ENCODE measurements at regions not wholly inside any gene's neighbourhood (a gene's known extent, or its start where the extent isn't known, plus 50 kb on each side); places are given as distances from the start of the nearest gene placed in this dataset.

DNA sequence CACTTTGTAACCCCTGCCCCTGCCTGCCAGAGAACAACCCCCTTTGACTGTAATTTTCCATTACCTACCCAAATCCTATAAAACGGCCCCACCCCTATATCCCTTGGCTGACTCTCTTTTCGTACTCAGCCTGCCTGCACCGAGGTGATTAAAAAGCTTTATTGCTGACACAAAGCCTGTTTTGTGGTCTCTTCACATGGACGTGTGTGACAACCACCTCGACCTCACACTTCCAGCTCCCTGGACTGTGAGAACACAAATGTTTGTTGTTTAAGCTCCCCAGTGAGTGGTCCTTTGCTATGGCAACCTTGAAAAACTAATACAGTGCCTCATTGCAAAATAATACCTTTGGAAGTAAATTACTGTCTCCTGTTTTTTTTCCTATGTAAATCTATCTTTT, 299.2 kb upstream of the POU1F1 start:
- TF ChIP-seq POLR2A (IDR thresholded peaks at IDR 0.05; ENCODE audit: low read depth, low read length) (no peak), RAD21 (IDR thresholded peaks at IDR 0.05; ENCODE audit: low read length) (no peak), RFX5 (IDR thresholded peaks at IDR 0.05; ENCODE audit: low read depth, low read length) (no peak), CHD1 (IDR thresholded peaks at IDR 0.05; ENCODE audit: low read depth, low read length) (no peak), RCOR1 (IDR thresholded peaks at IDR 0.05; ENCODE audit: insufficient replicate concordance, low read length) (no peak), CEBPB (IDR thresholded peaks at IDR 0.05; ENCODE audit: low read depth, low read length) (no peak), SMC3 (IDR thresholded peaks at IDR 0.05; ENCODE audit: low read depth, low read length) (no peak), FOS (IDR thresholded peaks at IDR 0.05; ENCODE audit: low read depth, low read length) (no peak)
- TF ChIP-seq, protein P1, sequence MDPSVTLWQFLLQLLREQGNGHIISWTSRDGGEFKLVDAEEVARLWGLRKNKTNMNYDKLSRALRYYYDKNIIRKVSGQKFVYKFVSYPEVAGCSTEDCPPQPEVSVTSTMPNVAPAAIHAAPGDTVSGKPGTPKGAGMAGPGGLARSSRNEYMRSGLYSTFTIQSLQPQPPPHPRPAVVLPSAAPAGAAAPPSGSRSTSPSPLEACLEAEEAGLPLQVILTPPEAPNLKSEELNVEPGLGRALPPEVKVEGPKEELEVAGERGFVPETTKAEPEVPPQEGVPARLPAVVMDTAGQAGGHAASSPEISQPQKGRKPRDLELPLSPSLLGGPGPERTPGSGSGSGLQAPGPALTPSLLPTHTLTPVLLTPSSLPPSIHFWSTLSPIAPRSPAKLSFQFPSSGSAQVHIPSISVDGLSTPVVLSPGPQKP (IDR thresholded peaks at IDR 0.05; ENCODE audit: borderline replicate concordance, low read depth, low read length) = no peak
- TF ChIP-seq, protein P2, sequence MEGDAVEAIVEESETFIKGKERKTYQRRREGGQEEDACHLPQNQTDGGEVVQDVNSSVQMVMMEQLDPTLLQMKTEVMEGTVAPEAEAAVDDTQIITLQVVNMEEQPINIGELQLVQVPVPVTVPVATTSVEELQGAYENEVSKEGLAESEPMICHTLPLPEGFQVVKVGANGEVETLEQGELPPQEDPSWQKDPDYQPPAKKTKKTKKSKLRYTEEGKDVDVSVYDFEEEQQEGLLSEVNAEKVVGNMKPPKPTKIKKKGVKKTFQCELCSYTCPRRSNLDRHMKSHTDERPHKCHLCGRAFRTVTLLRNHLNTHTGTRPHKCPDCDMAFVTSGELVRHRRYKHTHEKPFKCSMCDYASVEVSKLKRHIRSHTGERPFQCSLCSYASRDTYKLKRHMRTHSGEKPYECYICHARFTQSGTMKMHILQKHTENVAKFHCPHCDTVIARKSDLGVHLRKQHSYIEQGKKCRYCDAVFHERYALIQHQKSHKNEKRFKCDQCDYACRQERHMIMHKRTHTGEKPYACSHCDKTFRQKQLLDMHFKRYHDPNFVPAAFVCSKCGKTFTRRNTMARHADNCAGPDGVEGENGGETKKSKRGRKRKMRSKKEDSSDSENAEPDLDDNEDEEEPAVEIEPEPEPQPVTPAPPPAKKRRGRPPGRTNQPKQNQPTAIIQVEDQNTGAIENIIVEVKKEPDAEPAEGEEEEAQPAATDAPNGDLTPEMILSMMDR (conservative IDR thresholded peaks at IDR 0.05; ENCODE audit: low read depth, low read length) = no peak
- TF ChIP-seq, protein P3, sequence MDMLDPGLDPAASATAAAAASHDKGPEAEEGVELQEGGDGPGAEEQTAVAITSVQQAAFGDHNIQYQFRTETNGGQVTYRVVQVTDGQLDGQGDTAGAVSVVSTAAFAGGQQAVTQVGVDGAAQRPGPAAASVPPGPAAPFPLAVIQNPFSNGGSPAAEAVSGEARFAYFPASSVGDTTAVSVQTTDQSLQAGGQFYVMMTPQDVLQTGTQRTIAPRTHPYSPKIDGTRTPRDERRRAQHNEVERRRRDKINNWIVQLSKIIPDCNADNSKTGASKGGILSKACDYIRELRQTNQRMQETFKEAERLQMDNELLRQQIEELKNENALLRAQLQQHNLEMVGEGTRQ (IDR thresholded peaks at IDR 0.05; ENCODE audit: low read depth, low read length) = no peak

Measured in IMR-90 (cell line).